ENCODE measurements at regions not wholly inside any gene's neighbourhood (a gene's known extent, or its start where the extent isn't known, plus 50 kb on each side); places are given as distances from the start of the nearest gene placed in this dataset.
"Not testable (repeated sequence)": the region's sequence is repeated elsewhere in the genome, so short reads cannot be mapped to it uniquely, and the experiment has no call there.

- not testable (repeated sequence) for H3K9me3 Mint-ChIP-seq; H3K4me1 Mint-ChIP-seq; H3K27ac Mint-ChIP-seq; H3K27me3 Mint-ChIP-seq (ENCODE audit: low read depth); H3K4me3 Mint-ChIP-seq; H3K36me3 Mint-ChIP-seq (ENCODE audit: low read depth)
Observed at GRCh38 chr5:176018598-176018997, 50.5 kb upstream of the THOC3 start.

DNA sequence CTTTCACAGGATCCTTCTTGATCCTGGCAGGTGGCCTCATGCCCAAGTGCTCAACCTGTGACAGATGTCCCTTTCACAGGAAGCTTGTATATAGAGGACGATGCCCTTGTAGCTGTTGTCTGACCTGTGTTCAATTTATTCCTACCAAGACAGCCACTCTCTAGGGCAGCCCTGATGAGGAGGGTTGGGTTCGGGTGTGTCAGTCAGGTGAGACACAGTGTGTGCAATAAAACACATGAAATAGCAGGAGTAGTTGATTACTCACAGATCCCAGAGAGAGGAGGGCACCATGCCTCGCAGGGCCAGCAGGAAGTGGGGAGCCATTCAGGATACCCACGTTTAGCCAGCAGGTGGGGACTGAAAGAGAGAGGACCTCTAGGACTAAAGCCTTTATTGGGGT is 52.7 kb upstream of the THOC3 start:
- not testable (repeated sequence) for H3K36me3 Mint-ChIP-seq (ENCODE audit: low read depth); H3K27ac Mint-ChIP-seq; H3K27me3 Mint-ChIP-seq (ENCODE audit: low read depth); H3K4me3 Mint-ChIP-seq; H3K4me1 Mint-ChIP-seq; H3K9me3 Mint-ChIP-seq

DNA sequence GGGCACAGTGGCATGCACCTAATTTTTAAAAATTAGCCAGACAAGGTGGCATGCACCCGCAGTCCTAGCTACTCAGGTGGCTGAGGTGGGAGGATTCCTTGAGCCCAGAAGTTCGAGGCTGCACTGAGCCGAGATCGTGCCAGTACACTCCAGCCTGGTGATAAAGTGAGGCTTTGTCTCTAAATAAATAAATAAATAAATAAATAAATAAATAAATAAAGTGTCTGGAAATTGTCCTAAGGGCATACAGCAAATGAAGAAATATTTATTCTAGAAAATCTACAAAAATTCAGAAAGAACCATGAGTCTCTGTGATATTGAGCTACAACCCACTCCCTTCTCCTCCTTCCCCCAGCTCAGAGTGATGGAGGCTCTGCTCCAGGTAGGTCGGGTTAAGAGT is 55.4 kb upstream of the THOC3 start:
- H3K27ac Mint-ChIP-seq; H3K9me3 Mint-ChIP-seq; H3K27me3 Mint-ChIP-seq (ENCODE audit: low read depth): not testable (repeated sequence)

DNA sequence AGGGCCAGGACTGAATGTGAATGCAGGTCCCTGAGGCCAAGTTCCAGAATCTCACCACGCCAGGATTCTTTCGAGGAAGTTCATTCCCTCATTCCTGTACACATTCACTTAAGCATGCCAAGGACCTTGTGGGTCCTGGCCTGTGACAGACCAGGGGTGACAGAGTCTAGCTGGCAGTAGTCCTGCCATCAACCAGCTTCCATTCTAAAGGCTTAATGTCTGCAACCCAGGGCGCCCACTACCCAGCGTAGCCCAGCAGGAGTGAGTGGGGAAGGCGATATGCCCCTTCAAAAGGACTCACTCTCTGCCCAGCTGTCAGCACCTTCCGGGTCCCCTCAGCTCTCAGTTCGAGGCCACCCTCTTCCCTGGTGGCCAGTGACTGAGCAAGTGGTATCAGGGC is 61.3 kb upstream of the THOC3 start:
- not testable (repeated sequence) for H3K36me3 Mint-ChIP-seq (ENCODE audit: low read depth); H3K27me3 Mint-ChIP-seq (ENCODE audit: low read depth); H3K4me3 Mint-ChIP-seq; H3K27ac Mint-ChIP-seq; H3K9me3 Mint-ChIP-seq; H3K4me1 Mint-ChIP-seq

More for the DNA sequence above, 55.4 kb upstream of the THOC3 start:
- not testable (repeated sequence) for H3K4me3 Mint-ChIP-seq; H3K4me1 Mint-ChIP-seq; H3K36me3 Mint-ChIP-seq (ENCODE audit: low read depth)

DNA sequence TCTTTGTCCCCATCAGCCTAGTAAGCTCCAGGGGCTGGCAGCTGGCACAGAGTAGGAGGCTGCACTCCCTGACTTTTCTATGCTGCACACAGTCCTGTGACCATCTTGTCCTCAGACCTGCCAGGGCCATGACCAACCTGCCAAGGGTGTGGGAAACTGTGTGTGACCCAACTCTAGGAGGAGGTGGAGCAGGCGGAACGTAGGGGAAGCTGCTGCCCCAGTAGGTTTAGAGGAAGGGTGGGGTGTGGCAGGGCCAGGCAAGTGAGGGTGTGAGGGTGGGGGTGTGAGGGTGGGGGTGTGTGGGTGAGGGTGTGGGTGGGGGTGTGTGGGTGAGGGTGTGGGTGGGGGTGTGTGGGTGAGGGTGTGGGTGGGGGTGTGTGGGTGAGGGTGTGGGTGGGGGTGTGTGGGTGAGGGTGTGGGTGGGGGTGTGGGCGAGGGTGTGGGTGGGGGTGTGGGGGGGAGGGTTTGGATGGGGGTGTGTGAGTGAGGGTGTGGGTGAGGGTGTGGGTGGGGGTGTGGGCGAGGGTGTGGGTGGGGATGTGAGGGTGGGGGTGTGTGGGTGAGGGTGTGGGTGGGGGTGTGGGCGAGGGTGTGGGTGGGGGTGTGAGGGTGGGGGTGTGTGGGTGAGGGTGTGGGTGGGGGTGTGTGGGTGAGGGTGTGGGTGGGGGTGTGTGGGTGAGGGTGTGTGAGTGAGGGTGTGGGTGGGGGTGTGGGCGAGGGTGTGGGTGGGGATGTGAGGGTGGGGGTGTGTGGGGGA is 62.4 kb upstream of the THOC3 start:
- H3K27ac Mint-ChIP-seq; H3K4me3 Mint-ChIP-seq; H3K9me3 Mint-ChIP-seq; H3K36me3 Mint-ChIP-seq (ENCODE audit: low read depth); H3K27me3 Mint-ChIP-seq (ENCODE audit: low read depth); H3K4me1 Mint-ChIP-seq: not testable (repeated sequence)

DNA sequence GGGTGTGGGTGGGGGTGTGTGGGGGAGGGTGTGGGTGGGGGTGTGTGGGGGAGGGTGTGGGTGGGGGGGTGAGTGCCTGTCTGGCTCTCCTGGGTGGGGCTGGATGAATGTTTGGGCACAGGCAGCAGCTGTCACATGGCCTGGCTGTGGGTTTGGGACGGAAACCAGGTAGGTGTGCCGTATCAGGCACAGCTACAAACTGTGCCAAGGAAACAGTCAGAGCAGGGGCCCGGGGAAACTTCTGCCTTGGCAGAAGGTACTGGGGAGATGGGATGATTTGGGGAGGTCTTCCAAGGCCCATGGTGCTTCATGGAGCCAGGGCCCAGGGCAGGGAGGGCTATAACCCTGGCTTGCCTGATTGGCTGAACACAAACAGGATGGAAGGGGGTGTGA is 63.0 kb upstream of the THOC3 start:
- not testable (repeated sequence) for H3K9me3 Mint-ChIP-seq; H3K27ac Mint-ChIP-seq; H3K4me3 Mint-ChIP-seq; H3K27me3 Mint-ChIP-seq (ENCODE audit: low read depth); H3K4me1 Mint-ChIP-seq; H3K36me3 Mint-ChIP-seq (ENCODE audit: low read depth)

- not testable (repeated sequence) for H3K4me3 Mint-ChIP-seq; H3K36me3 Mint-ChIP-seq (ENCODE audit: low read depth); H3K4me1 Mint-ChIP-seq; H3K27me3 Mint-ChIP-seq (ENCODE audit: low read depth); H3K9me3 Mint-ChIP-seq; H3K27ac Mint-ChIP-seq
Observed at GRCh38 chr5:176033186-176033585, 65.1 kb upstream of the THOC3 start.

DNA sequence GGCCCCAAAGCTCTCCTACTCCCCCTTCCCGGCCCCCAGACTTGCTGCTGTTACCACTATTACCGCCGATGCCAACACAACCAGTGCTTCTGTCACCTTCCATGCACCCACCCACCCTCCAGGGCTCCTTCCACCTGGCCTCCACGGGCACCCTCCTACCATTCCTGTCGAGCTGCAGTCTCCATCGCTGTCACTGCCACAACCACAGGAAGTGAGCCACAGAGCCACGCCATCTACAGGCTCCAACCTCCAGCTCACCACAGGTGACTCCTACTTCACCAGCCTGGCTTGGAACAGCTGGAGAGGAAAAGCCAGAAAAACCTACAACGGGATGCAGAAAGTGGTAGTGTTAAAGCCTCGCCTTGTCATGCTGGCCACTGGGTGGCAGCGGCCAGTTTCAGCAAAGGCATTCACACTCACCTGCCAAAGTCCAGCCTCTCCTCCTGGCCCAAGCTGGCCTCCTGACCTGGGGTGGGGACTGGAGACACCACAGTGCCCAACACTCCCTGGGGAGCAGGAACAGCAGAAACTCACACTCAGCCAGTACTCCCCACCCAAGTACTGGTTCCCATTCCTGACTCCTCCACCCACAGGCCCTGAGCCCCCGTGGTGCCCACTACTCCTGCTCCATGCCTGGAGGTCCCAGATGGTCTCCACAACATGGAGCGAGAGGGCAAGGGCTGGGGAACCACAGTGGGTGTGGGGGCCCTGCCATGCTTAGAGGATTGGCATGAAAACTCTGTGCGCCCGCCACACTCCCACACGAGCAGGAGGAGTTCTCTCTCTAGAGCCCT is 66.5 kb upstream of the THOC3 start:
- H3K36me3 Mint-ChIP-seq (ENCODE audit: low read depth); H3K27me3 Mint-ChIP-seq (ENCODE audit: low read depth); H3K4me1 Mint-ChIP-seq; H3K4me3 Mint-ChIP-seq; H3K9me3 Mint-ChIP-seq; H3K27ac Mint-ChIP-seq: not testable (repeated sequence)
- TF ChIP-seq CTCF (IDR thresholded peaks at IDR 0.05; ENCODE audit: unreplicated experiment in 3 of 3), result peak in 1 of 3 experiments; percentile 7

DNA sequence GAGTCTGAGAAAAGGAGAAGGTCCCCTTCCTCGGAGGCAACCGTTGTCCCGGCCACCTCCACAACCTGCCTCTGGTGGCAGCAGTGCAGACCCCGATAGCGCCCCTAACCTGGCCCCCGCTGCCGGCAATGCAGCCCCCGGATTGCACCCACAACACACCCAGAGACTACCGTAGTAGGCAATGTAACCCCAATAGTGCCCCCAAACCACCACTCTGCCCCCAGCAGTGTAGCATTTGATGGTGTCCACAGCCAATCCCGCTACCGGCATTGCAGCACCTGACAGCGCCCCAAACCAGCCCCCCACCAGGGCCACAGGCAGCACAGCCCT is 67.1 kb upstream of the THOC3 start:
- H3K4me1 Mint-ChIP-seq; H3K27ac Mint-ChIP-seq; H3K9me3 Mint-ChIP-seq; H3K4me3 Mint-ChIP-seq; H3K36me3 Mint-ChIP-seq (ENCODE audit: low read depth): not testable (repeated sequence)
- peaks cover 10% of the 10 kb centered on the region for H3K27me3 Mint-ChIP-seq (ENCODE audit: low read depth)

DNA sequence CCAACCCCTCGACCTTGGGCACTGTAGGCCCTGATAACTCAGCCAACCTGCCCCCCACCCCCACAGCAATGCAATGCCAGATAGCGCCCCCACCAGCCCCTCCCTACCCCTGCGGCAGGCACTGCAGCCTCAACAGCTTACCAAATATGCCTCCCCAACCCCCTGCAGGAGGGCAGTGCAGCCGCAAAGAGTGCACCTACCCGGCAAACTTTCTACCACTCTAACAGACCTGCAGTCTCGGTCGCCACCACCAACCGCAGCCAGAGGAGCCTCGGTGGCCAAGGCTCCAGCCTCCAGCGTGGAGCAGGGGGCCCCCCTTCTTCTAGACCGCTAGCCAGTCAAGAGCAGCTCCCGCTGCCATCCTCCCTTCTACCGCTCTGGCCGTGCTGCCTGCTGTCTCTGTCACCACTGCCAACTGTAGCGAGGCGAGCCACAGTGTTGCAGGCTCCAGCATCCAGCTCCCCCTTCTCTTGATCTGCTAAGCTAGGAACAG is 67.7 kb upstream of the THOC3 start:
- not testable (repeated sequence) for H3K4me1 Mint-ChIP-seq; H3K9me3 Mint-ChIP-seq; H3K27ac Mint-ChIP-seq; H3K36me3 Mint-ChIP-seq (ENCODE audit: low read depth); H3K4me3 Mint-ChIP-seq
- peaks cover 15% of the 10 kb centered on the region for H3K27me3 Mint-ChIP-seq (ENCODE audit: low read depth)

GRCh38 chr5:176036391-176036790 is 68.3 kb upstream of the THOC3 start:
- H3K9me3 Mint-ChIP-seq; H3K27ac Mint-ChIP-seq; H3K4me3 Mint-ChIP-seq; H3K36me3 Mint-ChIP-seq (ENCODE audit: low read depth); H3K4me1 Mint-ChIP-seq: not testable (repeated sequence)
- peaks cover 15% of the 10 kb centered on the region for H3K27me3 Mint-ChIP-seq (ENCODE audit: low read depth)

- peaks cover 15% of the 10 kb centered on the region for H3K27me3 Mint-ChIP-seq (ENCODE audit: low read depth)
- H3K36me3 Mint-ChIP-seq (ENCODE audit: low read depth); H3K4me3 Mint-ChIP-seq; H3K9me3 Mint-ChIP-seq; H3K4me1 Mint-ChIP-seq; H3K27ac Mint-ChIP-seq: not testable (repeated sequence)
Observed at GRCh38 chr5:176037190-176037589, 69.1 kb upstream of the THOC3 start.

DNA sequence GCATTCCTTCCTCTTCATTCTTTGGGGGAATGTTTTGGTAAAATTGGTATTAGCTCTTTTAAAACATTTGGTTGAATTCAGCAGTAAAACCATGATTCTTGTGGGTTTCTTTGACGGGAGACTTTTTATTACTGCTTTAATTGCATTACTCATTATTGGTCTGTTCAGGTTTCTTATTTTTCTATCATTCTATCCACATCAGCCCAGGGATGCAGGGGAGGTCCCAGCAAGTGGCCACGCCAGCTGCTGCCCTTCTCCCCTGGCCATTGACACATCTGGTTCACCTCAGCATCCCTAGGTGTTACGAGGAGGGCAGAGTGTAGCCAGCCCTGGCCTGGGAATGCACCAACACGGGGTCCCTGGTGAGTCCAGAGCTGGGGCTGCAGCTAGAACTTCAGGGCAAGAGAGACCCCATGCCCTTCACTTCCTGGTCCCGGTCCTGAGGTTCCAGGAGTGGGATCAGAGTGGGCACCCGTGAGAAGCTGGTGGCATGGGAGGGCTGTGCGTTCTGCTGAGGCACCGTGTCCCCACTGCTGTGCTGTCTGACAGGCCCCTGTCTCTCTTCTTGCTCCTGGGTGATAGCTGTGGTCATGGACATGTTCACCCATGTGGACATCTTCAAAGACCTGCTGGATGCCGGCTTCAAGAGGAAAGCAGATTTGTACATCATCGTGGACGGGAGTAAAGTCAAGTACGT is 72.1 kb upstream of the THOC3 start:
- not testable (repeated sequence) for H3K4me3 Mint-ChIP-seq; H3K36me3 Mint-ChIP-seq (ENCODE audit: low read depth); H3K27ac Mint-ChIP-seq

More for the DNA sequence above, 72.1 kb upstream of the THOC3 start:
- peaks cover 15% of the 10 kb centered on the region for H3K27me3 Mint-ChIP-seq (ENCODE audit: low read depth)
- H3K4me1 Mint-ChIP-seq, H3K9me3 Mint-ChIP-seq: not testable (repeated sequence)

Data from nephron (organoid).